Spleen (tissue), 11 donors: ENCODE measurements at regions not wholly inside any gene's neighbourhood (a gene's known extent, or its start where the extent isn't known, plus 50 kb on each side); places are given as distances from the start of the nearest gene placed in this dataset.

Source experiments
- DNase-seq: peaks from one replicate; pipeline ENCODE4 v3.0.0-alpha.2; 2020
- H3K27ac ChIP-seq, 8 donors: fragments of 200-600 bp; sonication (generic) in 7 of 8; 1 replicate in 4 of 8; 2 replicates in 4 of 8; pipeline versions ENCODE4 v1.5.0 to v1.8.0; 2016 to 2021; ENCODE audit warnings: inconsistent platforms in 4 of 8, mild to moderate bottlenecking in 4 of 8, moderate library complexity in 1 of 8
- H3K27me3 ChIP-seq, 7 donors: fragments of 200-600 bp; sonication (generic) in 6 of 7; replicated peaks in 1 of 7; 1 replicate in 4 of 7; 2 replicates in 3 of 7; pipeline versions ENCODE4 v1.5.0 to v1.8.0; 2016 to 2021; ENCODE audit warnings: inconsistent platforms in 3 of 7, mild to moderate bottlenecking in 1 of 7
- H3K36me3 ChIP-seq, 6 donors: fragments of 200-600 bp; sonication (generic) in 5 of 6; 1 replicate in 4 of 6; 2 replicates in 2 of 6; pipeline versions ENCODE4 v1.5.0 to v1.8.0; 2016 to 2021; ENCODE audit warnings: inconsistent platforms in 2 of 6
- H3K4me1 ChIP-seq, 6 donors: fragments of 200-600 bp; sonication (generic) in 5 of 6; 1 replicate in 3 of 6; 2 replicates in 3 of 6; pipeline versions ENCODE4 v1.5.0 to v1.8.0; 2016 to 2021; ENCODE audit warnings: inconsistent platforms in 3 of 6
- H3K4me3 ChIP-seq, 8 donors: fragments of 200-600 bp; sonication (generic) in 7 of 8; 1 replicate in 4 of 8; 2 replicates in 4 of 8; pipeline versions ENCODE4 v1.5.0 to v1.8.0; 2016 to 2021; ENCODE audit warnings: inconsistent platforms in 4 of 8, mild to moderate bottlenecking in 4 of 8, moderate library complexity in 2 of 8
- H3K9me3 ChIP-seq, 8 donors: fragments of 200-600 bp; sonication (generic) in 7 of 8; 1 replicate in 4 of 8; 2 replicates in 4 of 8; pipeline versions ENCODE4 v1.5.0 to v1.8.0; 2016 to 2021; ENCODE audit warnings: inconsistent platforms in 4 of 8
- POLR2A ChIP-seq, 3 donors: fragments of 450-650 bp; IDR thresholded peaks; one replicate each; pipeline ENCODE4 v1.5.1; 2017; ENCODE audit warnings: antibody characterized with exemption in 3 of 3, mild to moderate bottlenecking in 1 of 3
- POLR2AphosphoS5 ChIP-seq, 3 donors: sonication (generic); formaldehyde crosslinking; IDR thresholded peaks; one replicate each; pipeline ENCODE4 v1.5.1; 2017; ENCODE audit warnings: antibody characterized with exemption in 3 of 3
- WGBS, 5 donors: extraction: QIAGEN DNeasy Blood & Tissue Kit in 3 of 5; methylation state at CpG; one replicate each; pipeline versions ENCODE4 v1.1.5 to v1.1.7; 2013 to 2018; 5-methylcytosine and 5-hydroxymethylcytosine counted together
- intact Hi-C: fragments of 100-400 bp; cut with DNase I; formaldehyde crosslinking; loops from one replicate; pipeline ENCODE4 v1.15.0; 2023; ENCODE audit warnings: low total_unique reads
- TF ChIP-seq, protein P1 (sequence below), 11 experiments: fragments of 200-600 bp in 7 of 11; fragments of 450-650 bp in 4 of 11; sonication (generic) in 4 of 11; IDR thresholded peaks in 8 of 11; conservative IDR thresholded peaks in 3 of 11; 1 replicate in 7 of 11; 2 replicates in 4 of 11; pipeline versions ENCODE4 v1.4.0 to v1.8.0; 2016 to 2021; ENCODE audit warnings: antibody characterized with exemption in 11 of 11, inconsistent platforms in 4 of 11, mild to moderate bottlenecking in 1 of 11
- donor health status: healthy with polysubstance abuse.
- donor health status: DM: no; HTN: no; CAD: no; lungs with moderate emphysema.
- donor health status: DM: no; HTN: no; CAD: no.
- donor health status: Bipolar disorder and iron deficiency.
- donor health status: healthy.
- donor health status: DM: no; HTN: no; CAD: no.
- donor health status: DM: yes; HTN: yes; CAD: no.

DNA sequence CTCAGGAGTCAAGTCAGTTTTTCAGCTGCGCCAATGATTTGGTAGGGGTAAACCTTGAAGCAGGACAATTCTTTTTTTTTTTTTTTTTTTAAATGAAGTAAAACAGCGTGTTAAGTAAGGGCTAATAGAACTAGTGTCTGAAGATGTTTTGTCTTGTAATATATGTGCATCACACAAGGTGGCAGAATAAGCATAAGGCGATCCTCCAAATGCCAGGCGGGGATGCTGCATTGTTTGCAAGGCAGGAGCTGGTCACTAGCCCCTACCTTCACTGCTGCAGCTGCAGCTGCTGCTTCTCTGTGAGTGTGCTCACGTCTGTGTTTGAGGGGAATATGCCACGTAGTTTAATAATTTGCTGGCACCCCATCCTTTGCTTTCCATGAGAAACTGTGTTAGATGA, 272.7 kb upstream of the MAP3K7 start:
- no peaks in the 10 kb centered on the region for H3K36me3 ChIP-seq
- H3K9me3 ChIP-seq: no peaks in the 10 kb centered on the region
- H3K27ac ChIP-seq: peak overlapping the region in 3 of 8 donors; percentile 10 to 34 (median 33)
- WGBS, 5 donors: 42 to 60% (median 49%) methylated on average over 6 of the region's 6 CpGs
- TF ChIP-seq POLR2AphosphoS5 (IDR thresholded peaks at IDR 0.05): peak in 1 of 3 donors; percentile 32
- TF ChIP-seq, protein P1, sequence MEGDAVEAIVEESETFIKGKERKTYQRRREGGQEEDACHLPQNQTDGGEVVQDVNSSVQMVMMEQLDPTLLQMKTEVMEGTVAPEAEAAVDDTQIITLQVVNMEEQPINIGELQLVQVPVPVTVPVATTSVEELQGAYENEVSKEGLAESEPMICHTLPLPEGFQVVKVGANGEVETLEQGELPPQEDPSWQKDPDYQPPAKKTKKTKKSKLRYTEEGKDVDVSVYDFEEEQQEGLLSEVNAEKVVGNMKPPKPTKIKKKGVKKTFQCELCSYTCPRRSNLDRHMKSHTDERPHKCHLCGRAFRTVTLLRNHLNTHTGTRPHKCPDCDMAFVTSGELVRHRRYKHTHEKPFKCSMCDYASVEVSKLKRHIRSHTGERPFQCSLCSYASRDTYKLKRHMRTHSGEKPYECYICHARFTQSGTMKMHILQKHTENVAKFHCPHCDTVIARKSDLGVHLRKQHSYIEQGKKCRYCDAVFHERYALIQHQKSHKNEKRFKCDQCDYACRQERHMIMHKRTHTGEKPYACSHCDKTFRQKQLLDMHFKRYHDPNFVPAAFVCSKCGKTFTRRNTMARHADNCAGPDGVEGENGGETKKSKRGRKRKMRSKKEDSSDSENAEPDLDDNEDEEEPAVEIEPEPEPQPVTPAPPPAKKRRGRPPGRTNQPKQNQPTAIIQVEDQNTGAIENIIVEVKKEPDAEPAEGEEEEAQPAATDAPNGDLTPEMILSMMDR (IDR thresholded peaks at IDR 0.05 in 8 of 11, conservative IDR thresholded peaks at IDR 0.05 in 3 of 11): peak in 1 of 11 experiments; percentile 42
- TF ChIP-seq POLR2A (IDR thresholded peaks at IDR 0.05): no peak
- intact Hi-C loops: no loop called here
- no peaks in the 10 kb centered on the region for H3K27me3 ChIP-seq
- DNase-seq: no peak
- H3K4me3 ChIP-seq: no peak overlapping the region
- H3K4me1 ChIP-seq: peaks cover 0 to 13% (median 4%) of the 10 kb centered on the region in 6 donors

DNA sequence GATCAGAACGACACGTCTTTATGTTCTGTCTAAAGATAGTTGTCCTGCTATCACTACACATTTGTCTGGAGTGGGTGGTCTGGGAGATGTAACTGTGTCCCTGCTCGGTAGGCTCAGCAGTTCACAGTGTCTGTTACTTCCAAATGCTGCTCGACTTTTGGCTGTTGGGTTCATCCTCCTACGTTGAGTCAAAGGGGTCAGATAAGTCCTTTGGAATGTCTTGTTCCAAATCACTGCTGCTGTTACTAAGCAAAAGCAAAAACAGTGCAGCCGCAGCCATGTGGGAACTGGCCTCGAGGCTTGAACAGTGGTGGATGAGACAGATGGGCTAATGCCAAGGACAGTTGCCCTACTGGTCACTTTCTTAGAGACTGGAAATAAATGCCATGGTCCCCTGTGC, 272.2 kb upstream of the MAP3K7 start:
- H3K4me1 ChIP-seq: peaks cover 0 to 13% (median 4%) of the 10 kb centered on the region in 6 donors
- H3K36me3 ChIP-seq: no peaks in the 10 kb centered on the region
- no peak overlapping the region for H3K4me3 ChIP-seq
- intact Hi-C loops: no loop called here
- TF ChIP-seq POLR2AphosphoS5 (IDR thresholded peaks at IDR 0.05): no peak
- no peak for TF ChIP-seq POLR2A (IDR thresholded peaks at IDR 0.05)
- TF ChIP-seq, protein P1 (IDR thresholded peaks at IDR 0.05 in 8 of 11, conservative IDR thresholded peaks at IDR 0.05 in 3 of 11): no peak
- H3K9me3 ChIP-seq: no peaks in the 10 kb centered on the region
- no peak overlapping the region for H3K27ac ChIP-seq
- 67 to 78% (median 77%) methylated on average over 7 of the region's 7 CpGs for WGBS, 5 donors
- DNase-seq: no peak
- no peaks in the 10 kb centered on the region for H3K27me3 ChIP-seq

DNA sequence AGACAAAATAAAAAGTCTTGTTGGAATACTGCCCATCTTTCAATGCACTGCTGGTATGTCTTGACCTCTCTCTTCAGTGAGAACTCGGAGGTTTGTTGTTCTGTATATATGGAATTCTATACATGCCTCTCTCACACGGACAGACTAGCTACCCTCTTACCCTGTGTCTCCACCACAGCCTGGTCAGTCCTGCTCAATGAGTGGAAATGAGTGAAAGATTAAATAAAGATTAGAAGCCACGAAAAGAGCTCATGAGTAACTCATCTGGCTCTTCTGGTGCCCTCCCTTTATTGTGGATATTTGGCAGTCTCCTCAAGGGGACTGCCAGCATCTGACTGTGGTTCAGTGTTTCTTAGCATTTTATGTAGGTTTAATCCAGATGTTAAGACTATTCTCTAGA, 262.8 kb upstream of the MAP3K7 start:
- Histone ChIP-seq H3K27ac (no peak overlapping the region), H3K4me1 (no peaks in the 10 kb centered on the region), H3K36me3 (no peaks in the 10 kb centered on the region), H3K4me3 (no peak overlapping the region), H3K9me3 (no peaks in the 10 kb centered on the region), H3K27me3 (no peaks in the 10 kb centered on the region)
- intact Hi-C loops: no loop called here
- DNase-seq: no peak
- 39 to 71% (median 55%) methylated on average over 3 of the region's 3 CpGs for WGBS, 5 donors
- TF ChIP-seq, protein P1 (IDR thresholded peaks at IDR 0.05 in 8 of 11, conservative IDR thresholded peaks at IDR 0.05 in 3 of 11): no peak
- TF ChIP-seq POLR2AphosphoS5 (IDR thresholded peaks at IDR 0.05): no peak
- no peak for TF ChIP-seq POLR2A (IDR thresholded peaks at IDR 0.05)

DNA sequence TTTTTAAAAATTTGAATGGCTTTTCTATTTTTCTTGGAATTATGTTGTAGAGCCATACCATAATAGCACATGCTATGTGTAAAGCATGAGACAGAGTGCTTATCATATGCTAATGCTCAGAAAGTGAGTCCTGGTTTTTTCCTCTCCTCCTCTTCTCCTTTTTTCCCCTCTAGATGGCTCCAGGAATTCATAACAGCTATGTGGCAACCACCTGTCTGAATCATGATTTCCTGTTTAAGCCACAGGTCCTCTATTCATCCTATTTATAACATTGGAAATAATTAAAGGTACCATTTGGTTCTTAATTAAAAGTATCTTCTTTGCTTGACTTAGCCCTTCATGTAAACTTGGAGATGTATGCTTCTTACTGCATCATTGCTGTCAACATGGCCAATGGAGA, 260.0 kb upstream of the MAP3K7 start:
- intact Hi-C loops: no loop called here
- Histone ChIP-seq H3K4me1 (no peaks in the 10 kb centered on the region), H3K27ac (no peak overlapping the region), H3K27me3 (no peaks in the 10 kb centered on the region), H3K4me3 (no peak overlapping the region), H3K9me3 (no peaks in the 10 kb centered on the region), H3K36me3 (no peaks in the 10 kb centered on the region)
- no peak for DNase-seq
- TF ChIP-seq POLR2A (IDR thresholded peaks at IDR 0.05) (no peak), POLR2AphosphoS5 (IDR thresholded peaks at IDR 0.05) (no peak)
- TF ChIP-seq, protein P1 (IDR thresholded peaks at IDR 0.05 in 8 of 11, conservative IDR thresholded peaks at IDR 0.05 in 3 of 11): no peak
